Hepatocyte (in vitro differentiated cells): ENCODE measurements at regions not wholly inside any gene's neighbourhood (a gene's known extent, or its start where the extent isn't known, plus 50 kb on each side); places are given as distances from the start of the nearest gene placed in this dataset.

ENCODE experiments used
- DNase-seq: peaks from one replicate; pipeline ENCODE4 v3.0.0-alpha.2; 2016; ENCODE audit warnings: low spot score
- H2AFZ ChIP-seq: fragments of 200-600 bp; sonication (generic); 2 replicates; pipeline ENCODE4 v1.6.0; 2016; ENCODE audit warnings: antibody characterized with exemption, mild to moderate bottlenecking
- H3K27ac ChIP-seq: fragments of 200-600 bp; sonication (generic); 2 replicates; pipeline ENCODE4 v1.5.1; 2016; ENCODE audit warnings: mild to moderate bottlenecking
- H3K27me3 ChIP-seq: fragments of 200-600 bp; sonication (generic); 2 replicates; pipeline ENCODE4 v1.6.1; 2016
- H3K36me3 ChIP-seq: fragments of 200-600 bp; sonication (generic); replicated peaks from 2 replicates; pipeline ENCODE4 v1.5.1; 2016; ENCODE audit warnings: low read depth; ENCODE audit not compliant: insufficient read depth
- H3K4me1 ChIP-seq: fragments of 200-600 bp; sonication (generic); 2 replicates; pipeline ENCODE4 v1.5.1; 2016; ENCODE audit warnings: mild to moderate bottlenecking, moderate library complexity; ENCODE audit not compliant: insufficient read depth
- H3K4me2 ChIP-seq: fragments of 200-600 bp; sonication (generic); 2 replicates; pipeline ENCODE4 v1.6.0; 2016
- H3K4me3 ChIP-seq: fragments of 200-600 bp; sonication (generic); 2 replicates; pipeline ENCODE4 v1.5.1; 2016; ENCODE audit warnings: mild to moderate bottlenecking
- H3K79me2 ChIP-seq: fragments of 200-600 bp; sonication (generic); 2 replicates; pipeline ENCODE4 v1.6.0; 2017; ENCODE audit warnings: mild to moderate bottlenecking
- H3K9me2 ChIP-seq: fragments of 200-600 bp; sonication (generic); replicated peaks from 2 replicates; pipeline ENCODE4 v1.6.0; 2017; ENCODE audit warnings: mild to moderate bottlenecking; ENCODE audit not compliant: insufficient read depth
- H3K9me3 ChIP-seq: fragments of 200-600 bp; sonication (generic); 2 replicates; pipeline ENCODE4 v1.5.1; 2016; ENCODE audit warnings: low read depth, mild to moderate bottlenecking
- H4K20me1 ChIP-seq: fragments of 200-600 bp; sonication (generic); 2 replicates; pipeline ENCODE4 v1.6.0; 2016; ENCODE audit warnings: mild to moderate bottlenecking; ENCODE audit not compliant: insufficient read depth, poor library complexity, severe bottlenecking
- CTCF ChIP-seq: fragments of 200-600 bp; sonication (generic); IDR thresholded peaks from 2 replicates; pipeline ENCODE4 v1.5.1; 2016; ENCODE audit warnings: antibody characterized with exemption, mild to moderate bottlenecking; ENCODE audit not compliant: poor library complexity
- EZH2 ChIP-seq: fragments of 200-600 bp; sonication (generic); IDR thresholded peaks from 2 replicates; pipeline ENCODE4 v1.6.1; 2016; ENCODE audit warnings: antibody characterized with exemption, mild to moderate bottlenecking, borderline replicate concordance
- EZH2phosphoT487 ChIP-seq: fragments of 200-600 bp; sonication (generic); IDR thresholded peaks from one replicate; pipeline ENCODE4 v1.6.1; 2018; ENCODE audit warnings: antibody characterized with exemption, mild to moderate bottlenecking, low read depth, moderate library complexity; ENCODE audit not compliant: unreplicated experiment, severe bottlenecking
- whole genome bisulfite sequencing: methylation state at CpG from one replicate; pipeline ENCODE4 v1.1.6; 2016; ENCODE audit warnings: low lambda C conversion rate; ENCODE audit errors: missing lambda C conversion rate; 5-methylcytosine and 5-hydroxymethylcytosine counted together

DNA sequence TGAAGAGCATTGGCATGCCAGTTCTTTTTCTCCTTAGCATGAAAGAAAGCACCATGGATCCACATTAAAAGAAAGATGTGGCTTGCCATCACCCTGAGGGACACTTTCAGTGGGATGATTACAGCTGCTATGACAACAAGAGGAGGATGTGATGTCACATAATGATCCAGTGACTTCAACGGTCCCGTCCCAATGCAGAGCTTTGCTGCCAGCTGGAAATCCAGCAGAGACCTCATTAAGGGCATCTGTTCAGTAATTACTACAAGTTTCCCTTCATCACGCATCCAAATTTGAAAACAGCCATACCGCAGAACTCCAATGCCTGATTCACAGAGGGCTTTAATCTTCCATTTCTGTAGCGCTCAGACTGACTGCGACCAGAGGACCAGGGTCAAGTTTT lies 206.6 kb downstream of the LSM5 start:
- H3K36me3 ChIP-seq: no peaks in the 10 kb centered on the region
- no peak for DNase-seq
- TF ChIP-seq EZH2phosphoT487: no peak
- no peak for TF ChIP-seq CTCF
- no peak for TF ChIP-seq EZH2
- H3K79me2 ChIP-seq: no peaks in the 10 kb centered on the region
- H2AFZ ChIP-seq: no peak overlapping the region
- H3K27me3 ChIP-seq: peaks cover 5% of the 10 kb centered on the region
- no peaks in the 10 kb centered on the region for H3K4me1 ChIP-seq
- H3K9me2 ChIP-seq: no peaks in the 10 kb centered on the region
- WGBS: 90% methylated on average over 6 of the region's 6 CpGs
- no peak overlapping the region for H3K27ac ChIP-seq
- no peaks in the 10 kb centered on the region for H3K9me3 ChIP-seq
- no peak overlapping the region for H3K4me2 ChIP-seq
- no peak overlapping the region for H3K4me3 ChIP-seq
- no peaks in the 10 kb centered on the region for H4K20me1 ChIP-seq

GRCh38 chr7:32279500-32279899 lies 209.3 kb upstream of the PDE1C start:
- Histone ChIP-seq H3K9me2 (no peaks in the 10 kb centered on the region), H3K27me3 (peaks cover 5% of the 10 kb centered on the region), H3K4me3 (no peak overlapping the region), H3K27ac (no peak overlapping the region), H3K4me1 (no peaks in the 10 kb centered on the region), H4K20me1 (no peaks in the 10 kb centered on the region), H3K36me3 (no peaks in the 10 kb centered on the region), H3K9me3 (no peaks in the 10 kb centered on the region), H3K79me2 (no peaks in the 10 kb centered on the region), H2AFZ (no peak overlapping the region), H3K4me2 (no peak overlapping the region)
- TF ChIP-seq CTCF (no peak), EZH2phosphoT487 (no peak), EZH2 (no peak)
- WGBS: 52% methylated on average over 1 of the region's 1 CpG
- no peak for DNase-seq

DNA sequence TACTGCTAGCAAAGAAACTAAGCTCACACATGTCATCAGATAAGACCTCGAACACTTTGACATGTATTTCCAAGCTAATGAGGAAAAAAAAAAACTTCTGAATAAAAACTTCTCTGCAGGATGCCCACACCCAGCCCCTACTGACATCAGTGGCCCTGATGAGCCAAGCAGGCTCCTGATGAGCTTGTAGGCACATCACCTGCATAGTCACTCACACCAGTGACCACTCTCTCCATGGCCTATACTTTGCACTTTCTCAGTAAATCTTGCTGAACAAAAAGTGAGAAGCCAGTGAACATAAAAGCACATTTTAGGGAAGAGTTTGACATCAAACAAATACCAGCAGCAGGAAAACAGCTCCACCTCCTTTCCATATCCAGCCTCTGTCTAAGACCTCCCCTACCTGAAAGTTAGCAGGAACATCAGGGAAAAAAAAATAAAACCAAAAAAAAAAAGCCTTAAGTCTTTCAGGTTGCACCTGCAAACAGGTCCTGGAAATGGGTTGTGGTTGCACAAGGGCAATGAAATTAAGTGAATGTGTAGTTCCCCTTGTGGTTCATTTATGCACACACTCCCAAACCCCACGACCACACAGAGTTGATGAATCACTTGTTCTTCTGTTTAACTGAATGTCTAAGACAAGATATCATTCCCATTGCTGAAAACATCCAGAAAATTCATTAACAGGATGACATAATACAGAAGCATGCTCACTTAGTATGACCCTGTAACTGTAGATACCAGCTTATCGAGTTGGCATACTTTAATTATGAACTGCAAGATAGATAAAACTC lies 205.2 kb upstream of the PDE1C start:
- Histone ChIP-seq H3K79me2 (no peaks in the 10 kb centered on the region), H2AFZ (no peak overlapping the region), H4K20me1 (no peaks in the 10 kb centered on the region), H3K36me3 (no peaks in the 10 kb centered on the region), H3K27me3 (peaks cover 5% of the 10 kb centered on the region), H3K9me2 (no peaks in the 10 kb centered on the region), H3K4me1 (no peaks in the 10 kb centered on the region), H3K4me2 (no peak overlapping the region), H3K27ac (no peak overlapping the region), H3K4me3 (no peak overlapping the region), H3K9me3 (no peaks in the 10 kb centered on the region)
- TF ChIP-seq EZH2phosphoT487: no peak
- no peak for TF ChIP-seq EZH2
- no peak for TF ChIP-seq CTCF
- DNase-seq: no peak
- WGBS: 61% methylated on average over 3 of the region's 3 CpGs
